ENCODE measurements at regions not wholly inside any gene's neighbourhood (a gene's known extent, or its start where the extent isn't known, plus 50 kb on each side); places are given as distances from the start of the nearest gene placed in this dataset.
A peak's percentile ranks its signal among the peaks of the same experiment; 100 is the strongest.

DNA sequence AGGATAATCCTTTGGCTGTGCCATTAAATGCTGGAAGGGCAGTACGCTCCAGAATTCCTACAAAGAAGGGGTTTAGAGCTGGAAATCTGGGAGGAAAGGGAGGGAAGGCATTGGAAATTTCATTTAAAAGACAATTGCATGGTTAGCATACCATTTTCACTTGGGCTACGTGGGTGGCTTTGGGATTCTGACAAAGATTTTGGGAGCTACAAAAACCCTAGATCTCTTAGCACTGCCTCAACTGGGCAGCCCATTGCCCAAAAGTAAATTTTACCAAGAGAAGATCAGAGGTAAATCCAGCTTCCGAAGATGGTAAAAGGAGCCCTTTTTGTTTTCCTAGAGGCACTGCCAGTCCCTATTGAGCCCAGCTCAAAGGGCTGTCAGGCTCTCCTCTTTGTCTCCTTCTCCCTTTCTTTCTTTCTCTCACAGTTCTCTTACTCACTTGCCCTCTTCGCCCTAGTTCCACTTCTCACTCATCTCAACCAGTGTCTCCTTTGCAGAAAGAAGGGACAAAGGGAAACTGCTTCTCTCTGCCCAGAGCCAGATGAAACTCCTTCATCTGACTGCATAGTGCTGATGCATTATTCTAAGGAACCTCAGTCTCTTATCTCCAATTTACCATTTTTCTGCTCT, 125.4 kb upstream of the PLEKHA5 start:
- Histone ChIP-seq H3K56ac (replicated peaks; ENCODE audit: insufficient read length, low read depth, low read length) (no peak overlapping the region), H3K79me1 (ENCODE audit: low read depth, low read length) (no peaks in the 10 kb centered on the region), H3K36me3 (ENCODE audit: control insufficient read depth in 2 of 4, insufficient read depth in 4 of 4, low read length in 3 of 4) (no peaks in the 10 kb centered on the region), H3K23ac (ENCODE audit: insufficient read length) (no peak overlapping the region), H4K8ac (ENCODE audit: extremely low read depth, insufficient read depth, low read length) (no peak overlapping the region), H3K27me3 (replicated peaks in 1 of 4; ENCODE audit: control insufficient read depth in 3 of 4, extremely low read depth in 1 of 4, insufficient read depth in 3 of 4, low read length in 3 of 4) (no peaks in the 10 kb centered on the region), H3K4me3 (ENCODE audit: extremely low read depth in 1 of 4, insufficient read depth in 2 of 4, low read depth in 3 of 4, low read length in 4 of 4) (peak overlapping the region in 1 of 4 experiments; percentile 35; a peak in 1 of 8 replicates), H2AK5ac (ENCODE audit: low read depth, low read length) (peak overlapping the region; percentile 18; the same call in 1 of the 2 replicates), H3K4ac (replicated peaks; ENCODE audit: insufficient read length, low read depth, low read length) (peak overlapping the region; percentile 3), H4K20me1 (replicated peaks in 1 of 2; ENCODE audit: control insufficient read depth in 1 of 2, insufficient read depth in 2 of 2, low read length in 2 of 2) (no peaks in the 10 kb centered on the region), H2BK12ac (ENCODE audit: low read depth, low read length) (peak overlapping the region; percentile 45), H2BK20ac (ENCODE audit: low read length) (no peak overlapping the region), H4K91ac (replicated peaks; ENCODE audit: insufficient read length, low read length) (peak overlapping the region; percentile 75), H3K79me2 (ENCODE audit: control insufficient read depth in 1 of 2, insufficient read depth in 2 of 2, low read length in 2 of 2) (no peaks in the 10 kb centered on the region), H3K9ac (replicated peaks in 1 of 4; ENCODE audit: extremely low read depth in 1 of 4, low read depth in 3 of 4, low read length in 3 of 4) (no peak overlapping the region; a peak in 2 of 7 replicates), H2AFZ (ENCODE audit: low read length) (0 out of 2 replicates have a peak overlapping the region, but pooled peaks have one; percentile 9), H3K9me3 (ENCODE audit: insufficient read depth in 2 of 2, low read depth in 1 of 2, low read length in 1 of 2) (no peaks in the 10 kb centered on the region), H3K4me2 (ENCODE audit: insufficient read depth in 1 of 2, low read depth in 2 of 2, low read length in 2 of 2) (peak overlapping the region; percentile 54 to 66), H2BK15ac (ENCODE audit: low read length) (no peak overlapping the region), H3K14ac (ENCODE audit: insufficient read length) (no peak overlapping the region), H3K27ac (ENCODE audit: low read depth, low read length) (peak overlapping the region; percentile 65), H3K23me2 (ENCODE audit: low read depth, low read length) (no peaks in the 10 kb centered on the region), H2BK120ac (replicated peaks; ENCODE audit: low read depth, low read length) (peak overlapping the region; percentile 30), H2BK5ac (ENCODE audit: low read depth, low read length) (peak overlapping the region; percentile 89; the same call in 1 of the 2 replicates), H3K18ac (ENCODE audit: extremely low read depth, low read length) (peak overlapping the region; percentile 63), H4K5ac (ENCODE audit: insufficient read length, low read depth, low read length) (peak overlapping the region; percentile 46), H3K4me1 (replicated peaks in 1 of 4; ENCODE audit: control insufficient read depth in 3 of 4, insufficient read depth in 4 of 4, low read length in 3 of 4) (peaks cover 5 to 34% (median 21%) of the 10 kb centered on the region in 4 experiments; a peak in 6 of 7 replicates)
- CTCF ChIA-PET (ENCODE audit: partially characterized antibody), result interaction anchor here (0.6 to 0.7 kb wide), 2 partner anchors 119 to 175 kb away, joined by 3 read pairs; no protein-coding TSS in a partner anchor
- peak; percentile 97 for FAIRE-seq
- POLR2A ChIA-PET (ENCODE audit: partially characterized antibody), result interaction anchor here (0.6 to 1.5 kb wide), 5 partner anchors 12 to 247 kb away, joined by 3 to 6 read pairs (median 3); no protein-coding TSS in a partner anchor
- WGBS, 2 experiments (ENCODE audit: extremely low coverage in 1 of 2, insufficient coverage in 1 of 2, insufficient read length in 1 of 2, insufficient replicate concordance in 2 of 2, low coverage in 1 of 2, low lambda C conversion rate in 2 of 2, missing lambda C conversion rate in 1 of 2), result 13% methylated on average over 4 of the region's 4 CpGs; no CpG with 5 or more reads in 1 of the 2 experiments
- peak in 1 of 2 experiments; percentile 49 for DNase-seq (ENCODE audit: low read depth in 1 of 2, low spot score in 2 of 2)
- TF ChIP-seq POLR2A (IDR thresholded peaks at IDR 0.05; ENCODE audit: control extremely low read depth in 1 of 2, low read depth in 2 of 2, low read length in 2 of 2), result 0 out of 3 replicates have a peak, but pooled peaks of 1 of the 2 experiments have one; percentile 34

Data from H1 (cell line).